HEK293T (cell line): ENCODE measurements at regions not wholly inside any gene's neighbourhood (a gene's known extent, or its start where the extent isn't known, plus 50 kb on each side); places are given as distances from the start of the nearest gene placed in this dataset.

Source experiments
- ARNT ChIP-seq: fragments of 450-650 bp; IDR thresholded peaks from 2 replicates; pipeline ENCODE4 v1.6.1; 2017; ENCODE audit warnings: mild to moderate bottlenecking
- BHLHE40 ChIP-seq: fragments of 450-650 bp; IDR thresholded peaks from 2 replicates; pipeline ENCODE4 v1.6.1; 2016; ENCODE audit warnings: mild to moderate bottlenecking, moderate library complexity, borderline replicate concordance
- CTBP1 ChIP-seq: fragments of 450-650 bp; IDR thresholded peaks from 2 replicates; pipeline ENCODE4 v1.6.1; 2016; ENCODE audit warnings: borderline replicate concordance
- ELF4 ChIP-seq: fragments of 450-650 bp; IDR thresholded peaks from 2 replicates; pipeline ENCODE4 v1.6.1; 2017; ENCODE audit warnings: antibody characterized with exemption
- FOXK2 ChIP-seq: fragments of 450-650 bp; IDR thresholded peaks from 2 replicates; pipeline ENCODE4 v1.6.1; 2016; ENCODE audit warnings: mild to moderate bottlenecking
- FOXM1 ChIP-seq: fragments of 450-650 bp; IDR thresholded peaks from 2 replicates; pipeline ENCODE4 v1.6.1; 2017; ENCODE audit warnings: mild to moderate bottlenecking, borderline replicate concordance
- HDGF ChIP-seq: fragments of 450-650 bp; IDR thresholded peaks from 2 replicates; pipeline ENCODE4 v1.6.1; 2017; ENCODE audit warnings: antibody characterized with exemption, borderline replicate concordance
- NFRKB ChIP-seq: fragments of 450-650 bp; IDR thresholded peaks from 2 replicates; pipeline ENCODE4 v1.6.1; 2016; ENCODE audit warnings: mild to moderate bottlenecking, moderate library complexity
- SP1 ChIP-seq: fragments of 450-650 bp; IDR thresholded peaks from 2 replicates; pipeline ENCODE4 v1.6.1; 2017
- SUZ12 ChIP-seq: fragments of 450-650 bp; IDR thresholded peaks from 2 replicates; pipeline ENCODE4 v1.6.1; 2016; ENCODE audit warnings: mild to moderate bottlenecking
- TARDBP ChIP-seq: fragments of 450-650 bp; IDR thresholded peaks from 2 replicates; pipeline ENCODE4 v1.6.1; 2016
- ZNF384 ChIP-seq: fragments of 450-650 bp; IDR thresholded peaks from 2 replicates; pipeline ENCODE4 v1.6.1; 2016

GRCh38 chr2:94758546-94758945 lies 112.7 kb upstream of the TEKT4 start:
- TF ChIP-seq ARNT: no peak
- no peak for TF ChIP-seq HDGF
- no peak for TF ChIP-seq SP1
- TF ChIP-seq BHLHE40: no peak
- TF ChIP-seq CTBP1: no peak
- TF ChIP-seq SUZ12: no peak
- no peak for TF ChIP-seq FOXM1
- TF ChIP-seq NFRKB: no peak
- TF ChIP-seq ZNF384: no peak
- TF ChIP-seq FOXK2: no peak
- TF ChIP-seq ELF4: no peak
- TF ChIP-seq TARDBP: no peak
